ENCODE measurements at regions not wholly inside any gene's neighbourhood (a gene's known extent, or its start where the extent isn't known, plus 50 kb on each side); places are given as distances from the start of the nearest gene placed in this dataset.

GRCh38 chr10:2974503-2975207 lies 92.7 kb upstream of the PFKP start:
- Histone ChIP-seq H3K36me3 (replicated peaks) (no peaks in the 10 kb centered on the region), H3K27me3 (replicated peaks) (no peaks in the 10 kb centered on the region)
- in situ Hi-C loops (cut with HindIII; ENCODE audit: low pct_ligation_motif_present, low sequenced_read_pairs): no loop called here

GRCh38 chr10:2974083-2974482 lies 93.3 kb upstream of the PFKP start:
- no peak overlapping the region for H3K27ac ChIP-seq
- no peak overlapping the region for H3K4me3 ChIP-seq (ENCODE audit: low read depth, low read length)
- TF ChIP-seq CTCF (IDR thresholded peaks at IDR 0.05; ENCODE audit: low read depth, low read length, missing control alignments): no peak
- in situ Hi-C loops (cut with HindIII; ENCODE audit: low pct_ligation_motif_present, low sequenced_read_pairs): no loop called here
- H3K36me3 ChIP-seq (replicated peaks): no peaks in the 10 kb centered on the region
- H3K27me3 ChIP-seq (replicated peaks): no peaks in the 10 kb centered on the region
- DNase-seq: no peak

More at GRCh38 chr10:2974503-2975207, 92.7 kb upstream of the PFKP start:
- Histone ChIP-seq H3K4me3 (ENCODE audit: low read depth, low read length) (no peak overlapping the region), H3K27ac (no peak overlapping the region)
- no peak for DNase-seq
- TF ChIP-seq CTCF (IDR thresholded peaks at IDR 0.05; ENCODE audit: low read depth, low read length, missing control alignments): no peak

GRCh38 chr10:2972810-2973209 lies 94.5 kb upstream of the PFKP start:
- no peaks in the 10 kb centered on the region for H3K36me3 ChIP-seq (replicated peaks)
- in situ Hi-C loops (cut with HindIII; ENCODE audit: low pct_ligation_motif_present, low sequenced_read_pairs): no loop called here
- no peak for DNase-seq
- no peak overlapping the region for H3K4me3 ChIP-seq (ENCODE audit: low read depth, low read length)
- H3K27ac ChIP-seq: no peak overlapping the region
- no peaks in the 10 kb centered on the region for H3K27me3 ChIP-seq (replicated peaks)
- TF ChIP-seq CTCF (IDR thresholded peaks at IDR 0.05; ENCODE audit: low read depth, low read length, missing control alignments): no peak

GRCh38 chr10:2972216-2972615 lies 95.1 kb upstream of the PFKP start:
- H3K36me3 ChIP-seq (replicated peaks): no peaks in the 10 kb centered on the region
- H3K27ac ChIP-seq: no peak overlapping the region
- H3K4me3 ChIP-seq (ENCODE audit: low read depth, low read length): no peak overlapping the region
- in situ Hi-C loops (cut with HindIII; ENCODE audit: low pct_ligation_motif_present, low sequenced_read_pairs): no loop called here
- DNase-seq: no peak
- no peaks in the 10 kb centered on the region for H3K27me3 ChIP-seq (replicated peaks)
- no peak for TF ChIP-seq CTCF (IDR thresholded peaks at IDR 0.05; ENCODE audit: low read depth, low read length, missing control alignments)

GRCh38 chr10:2970190-2970823 lies 97.0 kb upstream of the PFKP start:
- in situ Hi-C loops (cut with HindIII; ENCODE audit: low pct_ligation_motif_present, low sequenced_read_pairs): no loop called here
- TF ChIP-seq CTCF (IDR thresholded peaks at IDR 0.05; ENCODE audit: low read depth, low read length, missing control alignments): no peak

More at GRCh38 chr10:2970190-2970823, 97.0 kb upstream of the PFKP start:
- Histone ChIP-seq H3K4me3 (ENCODE audit: low read depth, low read length) (no peak overlapping the region), H3K36me3 (replicated peaks) (no peaks in the 10 kb centered on the region), H3K27me3 (replicated peaks) (no peaks in the 10 kb centered on the region), H3K27ac (no peak overlapping the region)
- no peak for DNase-seq

Data from brain microvascular endothelial cell (primary cell).